SK-N-MC (cell line): ENCODE measurements at regions not wholly inside any gene's neighbourhood (a gene's known extent, or its start where the extent isn't known, plus 50 kb on each side); places are given as distances from the start of the nearest gene placed in this dataset.

Experiments
- EZH2 ChIP-seq: fragments of 200-600 bp; sonication (generic); IDR thresholded peaks from one replicate; pipeline ENCODE4 v1.6.1; 2017; ENCODE audit warnings: antibody characterized with exemption
- POLR2AphosphoS5 ChIP-seq: IDR thresholded peaks from 2 replicates; pipeline ENCODE4 v1.6.1; 2012; ENCODE audit warnings: mild to moderate bottlenecking, low read depth, low read length, borderline replicate concordance

- TF ChIP-seq EZH2 (no peak), POLR2AphosphoS5 (no peak)
Measured at GRCh38 chr2:66822186-66822585, 387.3 kb downstream of the MEIS1 start.
